ENCODE measurements at regions not wholly inside any gene's neighbourhood (a gene's known extent, or its start where the extent isn't known, plus 50 kb on each side); places are given as distances from the start of the nearest gene placed in this dataset.
"Not testable (repeated sequence)": the region's sequence is repeated elsewhere in the genome, so short reads cannot be mapped to it uniquely, and the experiment has no call there.

- no peaks in the 10 kb centered on the region for H3K27me3 Mint-ChIP-seq
- no peaks in the 10 kb centered on the region for H3K4me1 Mint-ChIP-seq (ENCODE audit: low read depth)
- no peak overlapping the region for H3K4me3 Mint-ChIP-seq
- no peak overlapping the region for H3K27ac Mint-ChIP-seq
- peaks cover 12% of the 10 kb centered on the region for H3K9me3 Mint-ChIP-seq
- H3K36me3 Mint-ChIP-seq (ENCODE audit: low read depth) = no peaks in the 10 kb centered on the region
Measured at GRCh38 chr5:13358342-13358741, 586.1 kb downstream of the DNAH5 start.

- Mint-ChIP-seq H3K9me3 (peaks cover 12% of the 10 kb centered on the region), H3K36me3 (ENCODE audit: low read depth) (no peaks in the 10 kb centered on the region), H3K4me3 (no peak overlapping the region), H3K27me3 (no peaks in the 10 kb centered on the region), H3K27ac (no peak overlapping the region), H3K4me1 (ENCODE audit: low read depth) (no peaks in the 10 kb centered on the region)
Measured at GRCh38 chr5:13357929-13358328, 586.6 kb downstream of the DNAH5 start.

- Mint-ChIP-seq H3K4me1 (ENCODE audit: low read depth) (no peaks in the 10 kb centered on the region), H3K36me3 (ENCODE audit: low read depth) (no peaks in the 10 kb centered on the region), H3K27me3 (no peaks in the 10 kb centered on the region), H3K4me3 (no peak overlapping the region), H3K9me3 (peaks cover 13% of the 10 kb centered on the region), H3K27ac (no peak overlapping the region)
Measured at GRCh38 chr5:13356226-13356625, 588.3 kb downstream of the DNAH5 start.

GRCh38 chr5:13354611-13355010, 589.9 kb downstream of the DNAH5 start:
- no peaks in the 10 kb centered on the region for H3K27me3 Mint-ChIP-seq
- H3K27ac Mint-ChIP-seq = no peak overlapping the region
- H3K4me3 Mint-ChIP-seq = no peak overlapping the region
- H3K9me3 Mint-ChIP-seq = peaks cover 13% of the 10 kb centered on the region
- no peaks in the 10 kb centered on the region for H3K36me3 Mint-ChIP-seq (ENCODE audit: low read depth)
- no peaks in the 10 kb centered on the region for H3K4me1 Mint-ChIP-seq (ENCODE audit: low read depth)

GRCh38 chr5:13350767-13351166, 593.7 kb downstream of the DNAH5 start:
- Mint-ChIP-seq H3K36me3 (ENCODE audit: low read depth) (no peaks in the 10 kb centered on the region), H3K4me3 (no peak overlapping the region), H3K27me3 (no peaks in the 10 kb centered on the region), H3K27ac (no peak overlapping the region), H3K4me1 (ENCODE audit: low read depth) (no peaks in the 10 kb centered on the region), H3K9me3 (peaks cover 10% of the 10 kb centered on the region)

GRCh38 chr5:13348568-13348967, 595.9 kb downstream of the DNAH5 start:
- Mint-ChIP-seq H3K4me1 (ENCODE audit: low read depth) (no peaks in the 10 kb centered on the region), H3K27me3 (no peaks in the 10 kb centered on the region), H3K9me3 (peaks cover 5% of the 10 kb centered on the region), H3K4me3 (no peak overlapping the region), H3K27ac (no peak overlapping the region), H3K36me3 (ENCODE audit: low read depth) (no peaks in the 10 kb centered on the region)

- no peak overlapping the region for H3K27ac Mint-ChIP-seq
- H3K36me3 Mint-ChIP-seq (ENCODE audit: low read depth) = no peaks in the 10 kb centered on the region
- H3K9me3 Mint-ChIP-seq = peaks cover 4% of the 10 kb centered on the region
- no peaks in the 10 kb centered on the region for H3K27me3 Mint-ChIP-seq
- H3K4me1 Mint-ChIP-seq (ENCODE audit: low read depth) = no peaks in the 10 kb centered on the region
- no peak overlapping the region for H3K4me3 Mint-ChIP-seq
Measured at GRCh38 chr5:13346401-13346800, 598.1 kb downstream of the DNAH5 start.

GRCh38 chr5:13339093-13339492, 605.4 kb downstream of the DNAH5 start:
- Mint-ChIP-seq H3K36me3 (ENCODE audit: low read depth) (no peaks in the 10 kb centered on the region), H3K4me1 (ENCODE audit: low read depth) (no peaks in the 10 kb centered on the region), H3K27me3 (no peaks in the 10 kb centered on the region), H3K9me3 (peaks cover 32% of the 10 kb centered on the region), H3K4me3 (no peak overlapping the region), H3K27ac (no peak overlapping the region)

GRCh38 chr5:13335026-13335425, 609.5 kb downstream of the DNAH5 start:
- peaks cover 17% of the 10 kb centered on the region for H3K9me3 Mint-ChIP-seq
- not testable (repeated sequence) for H3K4me3 Mint-ChIP-seq; H3K4me1 Mint-ChIP-seq (ENCODE audit: low read depth); H3K27ac Mint-ChIP-seq; H3K27me3 Mint-ChIP-seq; H3K36me3 Mint-ChIP-seq (ENCODE audit: low read depth)

GRCh38 chr5:13331585-13331984, 612.9 kb downstream of the DNAH5 start:
- no peaks in the 10 kb centered on the region for H3K27me3 Mint-ChIP-seq
- H3K4me1 Mint-ChIP-seq (ENCODE audit: low read depth) = no peaks in the 10 kb centered on the region
- H3K4me3 Mint-ChIP-seq = no peak overlapping the region
- no peak overlapping the region for H3K27ac Mint-ChIP-seq
- H3K36me3 Mint-ChIP-seq (ENCODE audit: low read depth) = no peaks in the 10 kb centered on the region
- H3K9me3 Mint-ChIP-seq = peaks cover 10% of the 10 kb centered on the region

GRCh38 chr5:13328316-13328715, 616.2 kb downstream of the DNAH5 start:
- no peak overlapping the region for H3K4me3 Mint-ChIP-seq
- H3K4me1 Mint-ChIP-seq (ENCODE audit: low read depth) = no peaks in the 10 kb centered on the region
- H3K27ac Mint-ChIP-seq = no peak overlapping the region
- H3K9me3 Mint-ChIP-seq = peaks cover 10% of the 10 kb centered on the region
- no peaks in the 10 kb centered on the region for H3K36me3 Mint-ChIP-seq (ENCODE audit: low read depth)
- H3K27me3 Mint-ChIP-seq = no peaks in the 10 kb centered on the region

- H3K4me1 Mint-ChIP-seq (ENCODE audit: low read depth) = no peaks in the 10 kb centered on the region
Measured at GRCh38 chr5:13325765-13326164, 618.7 kb downstream of the DNAH5 start.

GRCh38 chr5:13322769-13323168, 621.7 kb downstream of the DNAH5 start:
- Mint-ChIP-seq H3K4me1 (ENCODE audit: low read depth) (no peaks in the 10 kb centered on the region), H3K9me3 (peaks cover 12% of the 10 kb centered on the region), H3K27me3 (no peaks in the 10 kb centered on the region), H3K4me3 (no peak overlapping the region), H3K36me3 (ENCODE audit: low read depth) (no peaks in the 10 kb centered on the region), H3K27ac (no peak overlapping the region)

More at GRCh38 chr5:13325765-13326164, 618.7 kb downstream of the DNAH5 start:
- no peaks in the 10 kb centered on the region for H3K27me3 Mint-ChIP-seq
- peaks cover 10% of the 10 kb centered on the region for H3K9me3 Mint-ChIP-seq
- no peak overlapping the region for H3K27ac Mint-ChIP-seq
- H3K4me3 Mint-ChIP-seq = no peak overlapping the region
- no peaks in the 10 kb centered on the region for H3K36me3 Mint-ChIP-seq (ENCODE audit: low read depth)

- no peaks in the 10 kb centered on the region for H3K4me1 Mint-ChIP-seq (ENCODE audit: low read depth)
- no peak overlapping the region for H3K4me3 Mint-ChIP-seq
- H3K9me3 Mint-ChIP-seq = peaks cover 18% of the 10 kb centered on the region
- no peak overlapping the region for H3K27ac Mint-ChIP-seq
- no peaks in the 10 kb centered on the region for H3K36me3 Mint-ChIP-seq (ENCODE audit: low read depth)
- no peaks in the 10 kb centered on the region for H3K27me3 Mint-ChIP-seq
Measured at GRCh38 chr5:13317654-13318053, 626.8 kb downstream of the DNAH5 start.

GRCh38 chr5:13316176-13316575, 628.3 kb downstream of the DNAH5 start:
- Mint-ChIP-seq H3K4me1 (ENCODE audit: low read depth) (no peaks in the 10 kb centered on the region), H3K27me3 (no peaks in the 10 kb centered on the region), H3K27ac (no peak overlapping the region), H3K9me3 (peaks cover 18% of the 10 kb centered on the region), H3K4me3 (no peak overlapping the region), H3K36me3 (ENCODE audit: low read depth) (no peaks in the 10 kb centered on the region)

- H3K27ac Mint-ChIP-seq = no peak overlapping the region
- H3K36me3 Mint-ChIP-seq (ENCODE audit: low read depth) = no peaks in the 10 kb centered on the region
- no peaks in the 10 kb centered on the region for H3K4me1 Mint-ChIP-seq (ENCODE audit: low read depth)
- no peaks in the 10 kb centered on the region for H3K27me3 Mint-ChIP-seq
- H3K9me3 Mint-ChIP-seq = peaks cover 4% of the 10 kb centered on the region
- no peak overlapping the region for H3K4me3 Mint-ChIP-seq
Measured at GRCh38 chr5:13307480-13307879, 637.0 kb downstream of the DNAH5 start.

Measured in stimulated activated naive CD8-positive, alpha-beta T cell treated with anti-CD3 and anti-CD28 coated beads, Interleukin-15, Interleukin-2, amounts not matched to agents 100 ng/mL and 50 ng/mL, for 24 hours (primary cell).